ENCODE measurements at regions not wholly inside any gene's neighbourhood (a gene's known extent, or its start where the extent isn't known, plus 50 kb on each side); places are given as distances from the start of the nearest gene placed in this dataset.

DNA sequence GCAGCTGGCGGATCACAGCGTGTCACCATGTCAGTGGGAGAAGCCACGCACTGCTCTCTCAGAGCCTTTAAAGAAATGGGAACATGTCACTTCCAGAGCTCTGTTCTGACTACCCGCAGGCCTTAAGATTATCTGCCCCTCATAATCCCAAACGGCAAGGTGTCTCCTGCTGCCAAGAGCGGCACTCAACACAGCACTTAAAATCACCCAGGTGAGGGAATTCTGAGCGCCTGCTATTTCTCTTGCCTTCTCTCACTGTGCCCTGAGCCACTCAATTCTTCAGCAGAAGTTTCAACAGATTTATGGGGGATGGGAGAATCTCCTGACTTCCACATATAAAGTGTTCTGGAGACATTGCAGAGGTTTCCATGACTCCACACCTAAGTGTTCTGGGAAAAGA is 137.9 kb downstream of the LMO4 start:
- H3K27me3 ChIP-seq, result no peaks in the 10 kb centered on the region
- intact Hi-C loops (cut with DNase I), result no loop called here
- TF ChIP-seq POLR2A (IDR thresholded peaks at IDR 0.05) (no peak), POLR2AphosphoS5 (IDR thresholded peaks at IDR 0.05; ENCODE audit: insufficient read depth in 1 of 2, low read depth in 1 of 2) (no peak)
- TF ChIP-seq, protein P1, sequence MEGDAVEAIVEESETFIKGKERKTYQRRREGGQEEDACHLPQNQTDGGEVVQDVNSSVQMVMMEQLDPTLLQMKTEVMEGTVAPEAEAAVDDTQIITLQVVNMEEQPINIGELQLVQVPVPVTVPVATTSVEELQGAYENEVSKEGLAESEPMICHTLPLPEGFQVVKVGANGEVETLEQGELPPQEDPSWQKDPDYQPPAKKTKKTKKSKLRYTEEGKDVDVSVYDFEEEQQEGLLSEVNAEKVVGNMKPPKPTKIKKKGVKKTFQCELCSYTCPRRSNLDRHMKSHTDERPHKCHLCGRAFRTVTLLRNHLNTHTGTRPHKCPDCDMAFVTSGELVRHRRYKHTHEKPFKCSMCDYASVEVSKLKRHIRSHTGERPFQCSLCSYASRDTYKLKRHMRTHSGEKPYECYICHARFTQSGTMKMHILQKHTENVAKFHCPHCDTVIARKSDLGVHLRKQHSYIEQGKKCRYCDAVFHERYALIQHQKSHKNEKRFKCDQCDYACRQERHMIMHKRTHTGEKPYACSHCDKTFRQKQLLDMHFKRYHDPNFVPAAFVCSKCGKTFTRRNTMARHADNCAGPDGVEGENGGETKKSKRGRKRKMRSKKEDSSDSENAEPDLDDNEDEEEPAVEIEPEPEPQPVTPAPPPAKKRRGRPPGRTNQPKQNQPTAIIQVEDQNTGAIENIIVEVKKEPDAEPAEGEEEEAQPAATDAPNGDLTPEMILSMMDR (IDR thresholded peaks at IDR 0.05), result no peak
- no peak overlapping the region for H3K4me3 ChIP-seq
- no peaks in the 10 kb centered on the region for H3K4me1 ChIP-seq
- no peaks in the 10 kb centered on the region for H3K9me3 ChIP-seq
- no peak overlapping the region for H3K27ac ChIP-seq
- DNase-seq (ENCODE audit: extremely low spot score in 2 of 2), result no peak
- no peaks in the 10 kb centered on the region for H3K36me3 ChIP-seq

DNA sequence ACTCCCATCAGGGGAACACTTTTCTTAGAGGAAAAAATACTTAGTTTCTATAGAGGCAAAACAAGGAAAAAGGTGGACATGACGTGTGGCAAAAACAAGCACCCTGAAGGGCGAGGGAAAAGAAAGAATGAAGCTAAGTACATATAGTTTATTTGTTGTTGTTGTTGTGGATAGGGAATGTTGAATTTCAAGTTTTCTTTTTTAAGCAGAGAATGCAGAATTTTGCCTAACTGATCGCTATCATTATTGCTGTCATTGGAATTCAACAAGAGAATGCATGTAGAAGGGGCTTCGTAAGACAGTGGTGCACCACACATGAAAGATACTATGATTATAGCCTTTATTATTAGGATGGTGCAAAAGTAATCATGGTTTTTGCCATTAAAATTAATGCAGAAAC is 144.0 kb downstream of the LMO4 start:
- no peak overlapping the region for H3K4me3 ChIP-seq
- DNase-seq (ENCODE audit: extremely low spot score in 2 of 2), result no peak
- no peak overlapping the region for H3K27ac ChIP-seq
- H3K9me3 ChIP-seq, result no peaks in the 10 kb centered on the region
- TF ChIP-seq, protein P1 (IDR thresholded peaks at IDR 0.05), result no peak
- TF ChIP-seq POLR2AphosphoS5 (IDR thresholded peaks at IDR 0.05; ENCODE audit: insufficient read depth in 1 of 2, low read depth in 1 of 2), result no peak
- TF ChIP-seq POLR2A (IDR thresholded peaks at IDR 0.05), result no peak
- no peaks in the 10 kb centered on the region for H3K4me1 ChIP-seq
- no peaks in the 10 kb centered on the region for H3K36me3 ChIP-seq
- no peaks in the 10 kb centered on the region for H3K27me3 ChIP-seq
- intact Hi-C loops (cut with DNase I), result loop anchor here (5.0 kb wide), 1 partner anchor 160 kb away; no protein-coding TSS in a partner anchor

DNA sequence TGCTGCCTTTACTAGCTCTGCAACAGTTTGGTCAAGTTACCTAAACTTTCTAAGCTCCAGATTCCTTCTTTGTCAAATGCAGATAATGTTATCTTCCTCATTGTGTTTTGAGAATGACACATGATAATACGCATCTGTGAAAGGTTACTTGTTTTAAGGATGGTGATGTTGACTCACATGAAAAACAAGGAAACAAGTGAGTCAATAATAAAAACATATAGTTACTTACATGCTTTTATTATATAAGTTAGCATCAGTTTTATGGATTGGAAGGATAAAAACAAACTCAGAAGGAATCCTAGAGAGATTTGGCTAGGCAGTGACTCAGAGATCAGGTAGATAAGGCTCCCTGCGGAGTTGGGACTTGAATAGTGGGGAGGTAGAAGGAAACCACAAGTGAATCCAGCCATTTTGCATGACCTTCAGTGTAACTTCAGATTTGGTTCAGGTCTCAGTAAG is 144.6 kb downstream of the LMO4 start:
- Histone ChIP-seq H3K27ac (no peak overlapping the region), H3K4me1 (no peaks in the 10 kb centered on the region), H3K36me3 (no peaks in the 10 kb centered on the region), H3K4me3 (no peak overlapping the region), H3K9me3 (no peaks in the 10 kb centered on the region), H3K27me3 (no peaks in the 10 kb centered on the region)
- intact Hi-C loops (cut with DNase I), result loop anchor here (5.0 kb wide), 1 partner anchor 159 kb away; no protein-coding TSS in a partner anchor
- DNase-seq (ENCODE audit: extremely low spot score in 2 of 2), result no peak
- TF ChIP-seq POLR2A (IDR thresholded peaks at IDR 0.05), result no peak
- no peak for TF ChIP-seq POLR2AphosphoS5 (IDR thresholded peaks at IDR 0.05; ENCODE audit: insufficient read depth in 1 of 2, low read depth in 1 of 2)
- TF ChIP-seq, protein P1 (IDR thresholded peaks at IDR 0.05), result no peak

DNA sequence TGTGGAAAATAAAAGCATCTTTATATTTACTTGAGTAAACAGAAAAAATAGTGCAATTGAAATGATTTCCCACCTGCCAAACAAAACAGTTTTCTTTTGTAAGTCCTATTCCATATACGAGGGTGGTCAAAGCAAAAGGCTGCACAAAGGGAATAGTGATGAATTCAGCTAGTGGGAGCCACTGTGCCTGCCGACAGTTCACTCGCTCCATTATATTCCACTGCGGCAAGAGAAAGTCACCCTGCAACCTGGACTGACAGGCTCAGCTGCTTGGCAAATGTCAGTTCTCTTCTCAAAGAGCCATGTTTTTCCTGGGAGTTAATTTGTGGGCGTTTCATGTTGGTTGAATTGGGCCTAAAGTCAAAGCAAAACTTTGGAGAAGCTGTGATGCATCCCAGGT is 145.4 kb downstream of the LMO4 start:
- intact Hi-C loops (cut with DNase I), result loop anchor here (5.0 kb wide), 1 partner anchor 158 kb away; no protein-coding TSS in a partner anchor
- H3K9me3 ChIP-seq, result no peaks in the 10 kb centered on the region
- H3K4me3 ChIP-seq, result no peak overlapping the region
- H3K27ac ChIP-seq, result no peak overlapping the region
- no peak for DNase-seq (ENCODE audit: extremely low spot score in 2 of 2)
- H3K27me3 ChIP-seq, result no peaks in the 10 kb centered on the region
- H3K36me3 ChIP-seq, result no peaks in the 10 kb centered on the region
- H3K4me1 ChIP-seq, result no peaks in the 10 kb centered on the region
- no peak for TF ChIP-seq POLR2A (IDR thresholded peaks at IDR 0.05)

DNA sequence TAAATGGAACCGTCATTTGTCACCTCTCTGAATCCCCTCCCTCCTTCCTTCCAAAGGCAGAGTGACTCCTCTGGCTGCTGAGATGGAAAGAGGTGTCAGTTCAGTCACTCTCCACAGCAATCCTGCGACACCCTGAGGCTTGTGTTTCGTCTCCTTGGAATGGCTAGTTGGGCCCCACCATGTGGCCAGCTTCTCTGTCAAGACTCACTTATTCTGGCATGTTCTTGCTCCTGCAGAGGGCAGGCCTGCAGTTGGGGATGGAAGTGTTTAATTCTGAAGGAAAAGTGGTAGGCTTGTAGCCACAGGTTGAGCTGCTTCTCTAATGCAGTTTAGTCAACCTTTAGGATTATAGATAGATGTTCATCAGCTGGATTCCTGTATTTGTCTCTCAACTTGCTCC is 149.6 kb downstream of the LMO4 start:
- Histone ChIP-seq H3K4me1 (no peaks in the 10 kb centered on the region), H3K9me3 (no peaks in the 10 kb centered on the region), H3K4me3 (no peak overlapping the region), H3K27me3 (no peaks in the 10 kb centered on the region), H3K27ac (no peak overlapping the region), H3K36me3 (no peaks in the 10 kb centered on the region)
- DNase-seq (ENCODE audit: extremely low spot score in 2 of 2), result no peak
- intact Hi-C loops (cut with DNase I), result no loop called here
- TF ChIP-seq, protein P1 (IDR thresholded peaks at IDR 0.05), result no peak
- TF ChIP-seq POLR2A (IDR thresholded peaks at IDR 0.05) (no peak), POLR2AphosphoS5 (IDR thresholded peaks at IDR 0.05; ENCODE audit: insufficient read depth in 1 of 2, low read depth in 1 of 2) (no peak)
